GM23338 (cell line): ENCODE measurements at regions not wholly inside any gene's neighbourhood (a gene's known extent, or its start where the extent isn't known, plus 50 kb on each side); places are given as distances from the start of the nearest gene placed in this dataset.

Experiments used
- ATAC-seq: fragments of 200-7000 bp; cut with Tn5 transposase; 3 replicates; pipeline ENCODE4 v1.9.1; 2020
- DNase-seq: peaks from one replicate; pipeline ENCODE4 v3.0.0-alpha.2; 2015; ENCODE audit warnings: low spot score
- H2AFZ ChIP-seq: fragments of 200-600 bp; sonication (generic); 2 replicates; pipeline ENCODE4 v1.8.0; 2016; ENCODE audit warnings: antibody characterized with exemption, mild to moderate bottlenecking, moderate library complexity
- H3F3A ChIP-seq: fragments of 200-600 bp; sonication (generic); replicated peaks from 2 replicates; pipeline ENCODE4 v1.8.0; 2017; ENCODE audit warnings: antibody characterized with exemption, mixed run types, low read depth
- H3K27ac ChIP-seq: fragments of 200-600 bp; sonication (generic); 2 replicates; pipeline ENCODE4 v1.6.1; 2016; ENCODE audit warnings: low read depth
- H3K27me3 ChIP-seq: fragments of 200-600 bp; sonication (generic); 2 replicates; pipeline ENCODE4 v1.8.0; 2016; ENCODE audit warnings: mild to moderate bottlenecking, mixed run types, moderate library complexity; ENCODE audit not compliant: insufficient read depth
- H3K36me3 ChIP-seq: fragments of 200-600 bp; sonication (generic); 2 replicates; pipeline ENCODE4 v1.8.0; 2016; ENCODE audit warnings: mild to moderate bottlenecking; ENCODE audit not compliant: insufficient read depth
- H3K4me1 ChIP-seq: fragments of 200-600 bp; sonication (generic); 2 replicates; pipeline ENCODE4 v1.8.0; 2016; ENCODE audit warnings: mild to moderate bottlenecking, moderate library complexity; ENCODE audit not compliant: insufficient read depth
- H3K4me2 ChIP-seq: fragments of 200-600 bp; sonication (generic); 2 replicates; pipeline ENCODE4 v1.7.1; 2017; ENCODE audit warnings: mixed run types
- H3K4me3 ChIP-seq: fragments of 200-600 bp; sonication (generic); 2 replicates; pipeline ENCODE4 v1.6.1; 2016; ENCODE audit warnings: mixed run types
- H3K79me2 ChIP-seq: fragments of 200-600 bp; sonication (generic); replicated peaks from 2 replicates; pipeline ENCODE4 v1.8.0; 2017; ENCODE audit warnings: mild to moderate bottlenecking; ENCODE audit not compliant: insufficient read depth
- H3K9me2 ChIP-seq: fragments of 200-600 bp; sonication (generic); 2 replicates; pipeline ENCODE4 v1.8.0; 2017; ENCODE audit not compliant: insufficient read depth
- H4K20me1 ChIP-seq: fragments of 200-600 bp; sonication (generic); replicated peaks from 2 replicates; pipeline ENCODE4 v1.8.0; 2017; ENCODE audit warnings: mild to moderate bottlenecking; ENCODE audit not compliant: insufficient read depth
- H3K27ac Mint-ChIP-seq: 2 replicates; pipeline ENCODE4 v1.8.0; 2020; ENCODE audit warnings: inconsistent platforms, mild to moderate bottlenecking, moderate library complexity, mixed read lengths
- H3K27me3 Mint-ChIP-seq: 3 replicates; pipeline ENCODE4 v1.8.0; 2022; ENCODE audit warnings: low read depth, mild to moderate bottlenecking, moderate library complexity, mixed read lengths, inconsistent platforms; ENCODE audit not compliant: insufficient read depth, poor library complexity
- H3K36me3 Mint-ChIP-seq: 3 replicates; pipeline ENCODE4 v1.8.0; 2021; ENCODE audit warnings: low read depth, mild to moderate bottlenecking, inconsistent platforms, moderate library complexity, mixed read lengths
- H3K4me1 Mint-ChIP-seq: 3 replicates; pipeline ENCODE4 v1.8.0; 2020; ENCODE audit warnings: mild to moderate bottlenecking, inconsistent platforms, mixed read lengths
- H3K4me3 Mint-ChIP-seq: 3 replicates; pipeline ENCODE4 v1.8.0; 2021; ENCODE audit warnings: moderate library complexity, mild to moderate bottlenecking, inconsistent platforms, mixed read lengths
- H3K9me3 Mint-ChIP-seq: 3 replicates; pipeline ENCODE4 v1.8.0; 2020; ENCODE audit warnings: moderate library complexity, mild to moderate bottlenecking, inconsistent platforms, mixed read lengths
- CREB1 ChIP-seq: fragments of 250-450 bp; sonication (Bioruptor Pico); IDR thresholded peaks from 2 replicates; pipeline ENCODE4 v1.5.0; 2020; ENCODE audit warnings: low read depth, mild to moderate bottlenecking, moderate library complexity
- CTCF ChIP-seq, 2 experiments: fragments of 200-600 bp in 1 of 2; sonication (generic) in 1 of 2; conservative IDR thresholded peaks; 2 replicates each; pipeline versions ENCODE4 v1.5.1 to v1.6.1; 2016 to 2017; ENCODE audit warnings: antibody characterized with exemption in 2 of 2, low read depth in 2 of 2, mild to moderate bottlenecking in 2 of 2, moderate library complexity in 1 of 2
- EZH2 ChIP-seq: fragments of 200-600 bp; sonication (generic); IDR thresholded peaks from one replicate; pipeline ENCODE4 v1.8.0; 2017; ENCODE audit warnings: antibody characterized with exemption, mild to moderate bottlenecking, low read depth; ENCODE audit not compliant: unreplicated experiment
- EZH2phosphoT487 ChIP-seq: fragments of 200-600 bp; sonication (generic); IDR thresholded peaks from one replicate; pipeline ENCODE4 v1.8.1; 2018; ENCODE audit warnings: antibody characterized with exemption; ENCODE audit not compliant: unreplicated experiment
- JUNB ChIP-seq: IDR thresholded peaks from one replicate; pipeline ENCODE4 v1.6.1; 2016; ENCODE audit warnings: antibody characterized with exemption; ENCODE audit not compliant: unreplicated experiment
- NANOG ChIP-seq: IDR thresholded peaks from 2 replicates; pipeline ENCODE4 v1.6.1; 2016; ENCODE audit warnings: antibody characterized with exemption, borderline replicate concordance
- POLR2AphosphoS5 ChIP-seq: IDR thresholded peaks from 2 replicates; pipeline ENCODE4 v1.6.1; 2016; ENCODE audit warnings: antibody characterized with exemption, low read depth
- REST ChIP-seq: IDR thresholded peaks from one replicate; pipeline ENCODE4 v1.6.1; 2018; ENCODE audit warnings: antibody characterized with exemption; ENCODE audit not compliant: unreplicated experiment
- STAT1 ChIP-seq: IDR thresholded peaks from one replicate; pipeline ENCODE4 v1.6.1; 2016; ENCODE audit warnings: antibody characterized with exemption; ENCODE audit not compliant: unreplicated experiment
- ZNF114 ChIP-seq: fragments of 250-450 bp; sonication (Bioruptor Pico); IDR thresholded peaks from 2 replicates; pipeline ENCODE4 v1.5.0; 2020; ENCODE audit warnings: mild to moderate bottlenecking, moderate library complexity
- ZNF331 ChIP-seq: fragments of 250-450 bp; sonication (Bioruptor Pico); IDR thresholded peaks from 2 replicates; pipeline ENCODE4 v1.5.0; 2020; ENCODE audit warnings: low read depth, mild to moderate bottlenecking, moderate library complexity
- ZNF462 ChIP-seq: fragments of 250-450 bp; sonication (Bioruptor Pico); IDR thresholded peaks from 2 replicates; pipeline ENCODE4 v1.5.0; 2020; ENCODE audit warnings: mild to moderate bottlenecking, moderate library complexity
- TF ChIP-seq, protein P1 (sequence below): IDR thresholded peaks from 2 replicates; pipeline ENCODE4 v1.6.1; 2016; ENCODE audit warnings: antibody characterized with exemption

DNA sequence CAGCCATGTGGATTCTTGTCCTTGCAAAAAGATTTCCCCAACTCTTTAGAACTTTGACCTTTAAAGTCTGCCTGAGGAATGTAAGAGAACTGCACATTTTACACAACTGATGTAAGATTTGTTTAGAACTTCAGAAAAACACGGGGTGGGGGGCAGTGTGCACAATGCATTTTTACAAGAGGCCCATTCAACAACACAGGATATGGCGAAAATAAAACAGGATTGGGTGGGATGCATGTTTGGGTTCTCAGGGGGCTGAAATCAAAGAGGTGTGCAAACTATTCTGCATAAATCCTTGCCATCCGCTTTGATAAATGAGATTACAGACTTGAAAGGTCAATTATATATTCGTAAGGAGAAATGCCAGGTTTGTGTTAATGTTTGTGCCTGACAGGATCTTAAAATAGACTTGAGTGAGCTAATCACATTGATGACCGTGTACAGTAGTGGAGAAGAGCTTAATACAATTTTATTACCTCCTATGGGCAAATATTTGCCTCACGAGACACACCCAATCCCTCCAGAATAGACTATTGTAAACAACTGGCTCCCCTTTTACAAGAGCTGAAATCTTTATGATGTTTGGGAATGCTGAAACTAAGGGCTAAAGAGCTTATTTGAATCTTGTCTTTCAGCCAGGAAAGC, 184.1 kb upstream of the LEF1 start:
- no peak for TF ChIP-seq ZNF331
- TF ChIP-seq STAT1, result no peak
- no peak for TF ChIP-seq ZNF114 (CRISPR knock-in tag)
- TF ChIP-seq REST, result no peak
- no peak for TF ChIP-seq POLR2AphosphoS5
- TF ChIP-seq ZNF462 (CRISPR knock-in tag), result no peak
- TF ChIP-seq EZH2phosphoT487, result no peak
- no peak for TF ChIP-seq EZH2
- no peak for TF ChIP-seq CREB1 (CRISPR knock-in tag)
- TF ChIP-seq CTCF (conservative IDR thresholded peaks at IDR 0.05; ENCODE audit: low read depth in 2 of 2), result no peak
- TF ChIP-seq NANOG, result no peak
- TF ChIP-seq, protein P1, sequence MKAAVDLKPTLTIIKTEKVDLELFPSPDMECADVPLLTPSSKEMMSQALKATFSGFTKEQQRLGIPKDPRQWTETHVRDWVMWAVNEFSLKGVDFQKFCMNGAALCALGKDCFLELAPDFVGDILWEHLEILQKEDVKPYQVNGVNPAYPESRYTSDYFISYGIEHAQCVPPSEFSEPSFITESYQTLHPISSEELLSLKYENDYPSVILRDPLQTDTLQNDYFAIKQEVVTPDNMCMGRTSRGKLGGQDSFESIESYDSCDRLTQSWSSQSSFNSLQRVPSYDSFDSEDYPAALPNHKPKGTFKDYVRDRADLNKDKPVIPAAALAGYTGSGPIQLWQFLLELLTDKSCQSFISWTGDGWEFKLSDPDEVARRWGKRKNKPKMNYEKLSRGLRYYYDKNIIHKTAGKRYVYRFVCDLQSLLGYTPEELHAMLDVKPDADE, result no peak
- TF ChIP-seq JUNB, result no peak
- Histone ChIP-seq H3K4me2 (no peak overlapping the region), H3F3A (no peaks in the 10 kb centered on the region), H3K79me2 (no peaks in the 10 kb centered on the region), H3K27ac (no peak overlapping the region), H3K4me3 (no peak overlapping the region), H2AFZ (no peak overlapping the region), H3K4me1 (no peaks in the 10 kb centered on the region), H3K9me2 (0 out of 2 replicates have a peak, but pooled peaks cover 3% of the 10 kb centered on the region), H4K20me1 (no peaks in the 10 kb centered on the region), H3K36me3 (no peaks in the 10 kb centered on the region), H3K27me3 (no peaks in the 10 kb centered on the region)
- Mint-ChIP-seq H3K4me3 (no peak overlapping the region), H3K36me3 (no peaks in the 10 kb centered on the region), H3K27me3 (peaks cover 3% of the 10 kb centered on the region), H3K27ac (no peak overlapping the region), H3K4me1 (peaks cover 4% of the 10 kb centered on the region; the same call in 2 of the 3 replicates), H3K9me3 (no peaks in the 10 kb centered on the region)
- DNase-seq (no peak), ATAC-seq (no peak)
